DMS153 (cell line): ENCODE measurements at regions not wholly inside any gene's neighbourhood (a gene's known extent, or its start where the extent isn't known, plus 50 kb on each side); places are given as distances from the start of the nearest gene placed in this dataset.

Experiments used
- DNase-seq: peaks from one replicate; lab custom pipeline; 2025; lab: John Stamatoyannopoulos, UW

DNA sequence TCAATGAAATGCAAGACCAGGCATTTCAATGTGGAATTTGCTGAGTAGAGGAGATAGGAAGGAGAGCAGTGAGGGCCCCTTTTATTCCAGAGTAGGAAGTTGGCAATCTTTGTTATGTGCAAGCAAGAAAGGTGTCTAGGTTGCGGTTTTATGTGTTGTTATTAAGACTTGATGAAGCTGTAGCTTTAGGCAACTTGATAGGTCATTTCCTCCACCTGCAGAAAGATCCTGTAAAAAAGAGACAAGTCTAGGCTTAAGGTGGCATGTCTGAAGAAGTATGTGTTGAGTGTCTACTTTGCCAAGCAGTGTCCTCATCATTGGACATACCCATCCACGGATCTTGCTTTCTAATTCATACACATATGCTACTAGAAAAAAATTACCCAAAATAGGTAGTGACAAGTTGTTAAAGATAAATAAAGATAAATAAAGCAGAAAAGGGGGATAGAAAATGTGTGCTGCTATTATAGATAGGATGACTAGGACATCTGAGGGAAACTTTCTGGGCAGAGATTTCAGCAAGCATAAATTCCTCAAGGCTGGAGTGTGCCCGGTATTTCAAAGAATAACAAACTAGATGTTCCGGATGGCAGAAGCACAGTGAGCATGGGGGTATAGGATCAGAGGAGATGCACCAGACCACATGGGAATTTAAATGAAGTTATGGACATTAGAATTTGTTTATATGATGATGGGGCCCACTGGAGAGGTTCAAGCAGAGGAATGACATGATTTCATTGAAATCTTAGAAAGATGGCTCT is 335.0 kb downstream of the TGFB2 start:
- no peak for DNase-seq

DNA sequence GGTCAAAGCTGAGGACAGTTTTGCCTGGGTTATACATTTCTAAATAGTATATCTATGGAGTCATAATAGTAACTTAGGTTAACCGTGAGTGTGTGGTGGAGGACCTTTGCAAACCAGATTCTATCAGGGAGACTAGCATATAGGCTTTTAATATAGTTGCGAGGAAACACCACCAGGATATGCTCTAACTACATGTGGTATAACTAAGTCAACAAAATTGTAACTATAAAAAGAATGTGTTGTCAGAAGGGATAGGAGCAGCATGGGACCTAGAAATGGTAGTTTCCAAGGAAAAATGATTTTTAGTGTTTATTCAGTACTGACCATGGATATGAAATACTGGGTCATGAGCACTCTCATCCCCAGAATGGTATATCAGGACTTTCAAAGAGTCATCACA is 338.1 kb downstream of the TGFB2 start:
- DNase-seq = no peak

DNA sequence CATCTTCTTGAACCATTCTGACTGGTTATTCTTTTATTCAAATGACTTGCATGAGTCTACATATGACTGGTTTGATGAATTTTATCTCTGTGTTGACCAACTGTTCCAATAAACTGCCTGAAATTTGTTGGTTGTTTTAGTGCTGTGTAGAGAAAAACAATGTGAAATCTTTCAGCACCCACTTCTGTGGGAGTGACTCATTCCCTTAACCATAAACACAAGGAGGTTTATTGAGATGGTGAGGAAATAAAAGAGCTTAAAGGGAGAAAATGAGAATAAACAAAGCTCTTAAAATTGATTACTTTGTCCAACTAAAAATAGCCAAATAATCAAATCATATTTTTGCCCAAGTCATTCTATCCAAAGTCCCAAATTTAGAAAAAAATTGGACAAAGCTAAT is 341.1 kb downstream of the TGFB2 start:
- no peak for DNase-seq

DNA sequence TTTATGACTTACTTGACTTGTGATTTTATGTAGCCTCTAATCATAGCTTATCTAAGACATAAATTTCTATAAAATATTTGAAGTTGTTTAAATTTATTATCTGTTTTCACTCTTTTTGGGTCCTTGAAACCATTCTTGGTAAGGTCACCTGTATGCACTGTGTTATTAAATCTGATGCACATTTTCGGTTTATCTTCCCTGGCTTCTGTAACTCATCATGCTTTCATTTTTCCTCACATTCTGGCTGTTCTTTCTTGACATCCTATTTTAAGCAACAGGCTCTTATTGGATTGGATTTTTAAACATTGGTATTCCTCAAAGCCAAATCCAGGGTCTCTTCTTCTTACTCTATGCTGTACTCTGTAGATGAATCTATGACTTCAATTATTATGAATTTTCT is 341.6 kb downstream of the TGFB2 start:
- DNase-seq = no peak

DNA sequence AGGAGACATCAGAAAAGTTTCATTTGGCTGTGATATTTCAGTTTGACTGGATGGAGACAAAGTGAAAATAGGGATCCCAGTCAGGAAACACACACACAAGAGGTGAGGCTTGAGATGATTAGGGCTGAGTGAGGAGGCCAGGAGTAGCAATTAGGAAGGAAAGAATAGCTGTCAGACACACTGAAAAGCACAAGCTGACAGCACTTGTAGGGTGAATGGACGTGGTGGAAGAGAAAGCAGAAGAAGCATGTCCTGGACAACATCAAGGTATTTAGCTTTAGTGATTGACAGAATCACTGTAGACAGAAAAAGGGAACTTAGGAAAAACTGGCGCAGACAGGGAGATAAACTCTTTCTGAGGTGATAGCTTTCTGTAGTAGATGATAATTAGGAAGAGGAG is 347.7 kb downstream of the TGFB2 start:
- no peak for DNase-seq

DNA sequence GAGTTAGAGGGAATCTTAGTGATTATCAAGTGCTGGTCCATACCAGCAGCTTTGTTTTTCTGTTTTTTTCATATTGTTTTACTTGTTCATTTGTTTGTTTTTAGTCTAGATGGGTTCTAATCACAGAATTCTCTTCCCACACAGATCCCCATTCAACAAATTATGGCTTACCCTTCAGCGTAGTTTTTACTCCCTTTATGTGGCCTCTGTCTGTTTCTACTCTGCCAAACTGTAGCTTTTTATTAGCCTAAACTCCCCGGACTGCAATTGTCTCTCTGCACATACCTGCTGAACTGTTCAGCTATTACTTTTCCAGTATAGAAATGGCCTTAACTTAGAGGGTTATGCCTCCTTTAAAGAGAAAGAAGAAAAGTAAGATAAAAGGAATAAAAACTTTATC is 348.5 kb downstream of the TGFB2 start:
- DNase-seq = no peak

DNA sequence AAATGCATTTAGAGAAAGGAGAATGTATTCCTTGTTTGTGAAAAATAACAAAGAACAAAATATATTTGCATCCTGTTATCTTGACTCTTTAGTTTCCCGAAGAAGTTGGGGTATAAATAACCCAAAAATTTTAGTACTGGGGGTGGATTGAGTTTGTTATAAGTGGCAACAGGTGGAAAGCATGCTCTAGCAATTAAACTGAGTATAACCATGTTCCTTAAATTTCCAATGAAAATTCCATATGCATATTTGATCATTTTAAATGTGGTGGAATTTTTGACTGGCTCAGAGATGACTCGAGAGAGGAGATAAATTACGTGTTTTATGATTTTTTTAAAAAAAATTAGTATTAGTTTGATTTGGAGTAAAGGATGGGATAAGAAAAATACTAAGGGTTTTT is 348.9 kb downstream of the TGFB2 start:
- DNase-seq = no peak

DNA sequence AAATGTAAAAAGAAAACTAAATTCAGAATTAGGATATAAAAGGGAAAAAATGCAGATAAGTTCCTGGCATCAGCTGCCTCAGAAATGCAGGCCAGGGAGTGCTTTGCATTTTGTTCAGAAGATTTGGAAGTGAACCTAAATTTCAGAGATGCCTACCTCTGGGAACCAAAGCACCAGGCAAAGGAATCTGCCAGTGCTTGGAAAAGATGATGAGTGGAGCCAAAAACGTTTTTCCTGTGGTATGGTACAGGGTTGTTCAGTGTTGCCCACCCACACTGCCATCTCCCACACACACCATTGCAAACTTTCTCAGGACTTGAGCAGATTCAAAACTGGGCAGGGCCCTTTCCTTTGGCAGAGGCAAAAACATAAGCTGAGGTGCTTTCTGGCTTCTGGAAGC is 349.5 kb downstream of the TGFB2 start:
- DNase-seq = no peak

DNA sequence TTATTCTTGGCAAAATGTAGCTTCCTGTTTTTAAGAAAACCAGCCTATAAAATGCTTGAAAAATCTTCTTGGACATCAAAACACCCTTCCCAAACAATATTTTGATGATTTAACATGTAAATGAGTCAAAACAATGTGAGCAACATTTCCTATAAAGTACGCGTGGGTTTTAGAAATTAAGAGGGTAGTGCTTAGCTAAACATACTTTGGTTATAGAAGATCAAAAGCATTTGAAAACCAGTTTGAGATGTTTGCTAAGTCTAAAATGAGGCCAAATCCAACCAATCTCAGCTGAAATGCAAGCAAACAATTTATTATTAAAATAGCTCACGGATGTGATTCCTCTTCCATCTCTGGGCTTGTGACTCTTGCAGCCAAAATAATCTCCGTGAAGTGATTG is 350.4 kb downstream of the TGFB2 start:
- DNase-seq = no peak

DNA sequence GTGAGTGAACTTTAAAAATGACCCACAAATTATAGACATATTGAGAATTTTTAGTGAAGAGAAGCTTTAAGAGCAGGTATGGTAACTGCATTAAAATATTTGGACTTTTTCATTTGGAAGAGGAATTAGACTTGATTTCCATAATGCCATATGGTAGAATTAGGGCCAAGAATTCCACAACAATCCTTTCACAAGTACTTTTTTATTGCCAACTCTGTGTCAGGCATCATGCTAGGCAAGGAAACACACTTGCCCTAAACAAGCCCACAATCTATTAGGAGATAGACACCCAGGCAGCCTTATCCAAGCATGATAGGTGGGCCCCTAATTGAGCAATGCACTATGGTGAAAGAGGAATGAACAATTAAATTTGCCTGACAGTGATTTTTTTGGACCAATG is 353.0 kb downstream of the TGFB2 start:
- no peak for DNase-seq

DNA sequence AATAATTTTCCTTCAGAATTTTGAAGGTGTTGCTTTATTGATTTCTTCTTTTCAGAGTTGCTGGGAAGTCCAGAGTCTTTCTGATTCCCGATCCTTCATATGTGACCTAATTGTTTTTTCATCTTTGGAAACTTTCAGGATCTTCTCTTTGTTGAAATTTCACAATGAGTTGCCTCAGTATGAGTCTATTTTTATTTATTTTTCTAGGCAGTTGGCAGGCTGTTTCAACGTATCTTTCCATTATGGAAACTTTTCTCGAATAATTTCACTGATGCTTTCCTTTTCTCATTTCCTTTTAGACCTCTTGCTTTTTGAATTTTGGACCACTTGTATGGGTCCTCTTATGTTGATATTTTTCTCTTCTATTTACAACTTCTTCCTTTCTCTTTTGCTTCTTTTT is 354.3 kb downstream of the TGFB2 start:
- DNase-seq = no peak

DNA sequence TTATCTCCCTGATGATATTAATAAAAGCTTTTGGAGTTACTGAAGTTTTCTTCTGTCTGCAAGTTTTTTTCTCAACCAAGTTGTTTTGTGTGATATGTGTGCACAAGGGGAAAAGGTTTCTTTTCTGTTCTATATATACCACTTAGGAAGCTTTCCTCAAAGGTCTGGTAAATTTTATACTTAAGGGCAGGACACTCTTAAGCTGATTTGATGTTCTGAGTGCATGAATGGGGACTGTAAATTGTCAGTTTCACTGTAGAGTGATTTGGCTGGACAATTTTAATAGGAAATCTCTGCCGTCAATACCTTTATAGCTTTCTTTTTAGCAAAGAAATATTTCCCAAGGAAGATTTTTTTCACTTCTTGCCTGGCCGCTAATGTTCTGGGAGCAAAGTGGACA is 354.7 kb downstream of the TGFB2 start:
- DNase-seq = no peak

DNA sequence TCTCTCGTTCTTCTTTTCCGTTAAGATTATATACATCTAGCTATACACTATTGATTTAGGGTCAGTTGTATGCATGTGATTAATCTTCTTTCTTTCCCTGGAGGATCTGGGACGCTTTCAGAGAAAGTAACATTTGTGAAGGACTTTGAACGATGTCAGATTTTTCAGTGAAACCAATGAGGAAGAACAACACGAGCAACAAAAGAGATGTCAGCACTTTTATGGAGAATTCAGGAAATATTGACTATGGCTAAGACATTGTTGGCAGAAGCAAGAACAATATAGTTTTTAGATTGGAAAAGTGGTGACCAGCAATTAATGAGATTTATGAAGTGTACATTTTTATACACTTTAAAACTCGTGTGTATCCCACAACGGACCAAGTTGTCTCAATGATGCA is 355.5 kb downstream of the TGFB2 start:
- no peak for DNase-seq

DNA sequence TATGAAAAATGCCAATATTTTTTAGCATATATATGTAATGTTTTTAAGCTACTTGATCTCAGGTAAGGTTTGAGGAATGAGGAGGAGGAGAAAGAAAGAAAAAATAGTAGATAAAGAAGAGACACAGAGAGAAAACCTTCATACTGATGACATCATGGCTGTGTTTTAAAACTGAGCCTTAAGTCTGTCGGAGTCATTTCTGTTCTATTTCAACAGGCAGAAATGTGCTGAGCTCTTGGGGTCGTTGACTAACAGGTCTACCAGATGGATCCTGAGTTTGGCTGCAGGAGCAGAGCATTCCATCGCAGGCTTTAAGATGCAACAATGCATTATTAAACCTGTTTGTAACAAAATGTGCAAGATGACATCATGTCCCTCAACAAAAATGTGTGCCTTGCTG is 356.0 kb downstream of the TGFB2 start:
- DNase-seq = no peak

DNA sequence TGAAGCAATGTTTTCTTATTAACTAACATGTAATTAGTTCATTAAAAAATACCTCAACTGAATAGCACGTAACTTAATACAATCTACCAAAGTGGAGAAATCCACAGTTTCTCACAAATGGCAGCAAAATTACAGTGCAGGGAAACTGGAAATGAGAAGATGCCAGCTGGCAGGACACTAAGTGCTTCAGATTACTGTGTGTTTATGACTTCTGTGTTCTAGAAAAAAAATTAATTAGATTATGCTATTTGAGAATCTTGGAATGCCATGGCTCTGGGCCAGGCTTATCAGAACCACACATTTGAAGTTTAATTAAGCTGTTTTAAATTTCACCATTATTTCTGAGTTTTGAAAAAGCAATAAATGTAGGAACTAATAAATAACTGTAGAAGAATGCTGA is 357.6 kb downstream of the TGFB2 start:
- no peak for DNase-seq

DNA sequence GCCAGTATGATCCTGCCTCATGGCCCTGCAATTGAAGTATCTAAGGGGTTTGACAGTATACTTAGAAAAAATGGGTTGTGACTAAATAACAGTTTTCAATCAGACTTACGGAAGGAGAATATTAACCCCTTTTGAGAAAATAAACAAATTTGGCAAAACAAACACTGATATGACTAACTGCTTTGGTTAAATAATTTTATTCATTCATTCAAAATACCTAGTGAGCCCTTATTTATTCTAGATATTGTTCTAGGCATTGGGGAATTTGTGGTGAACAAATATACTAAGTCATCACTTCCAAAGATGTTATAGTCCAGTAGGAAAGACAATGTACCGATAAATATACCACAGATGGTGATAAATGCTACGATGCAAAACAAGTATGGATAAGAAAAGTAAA is 358.7 kb downstream of the TGFB2 start:
- DNase-seq = no peak

DNA sequence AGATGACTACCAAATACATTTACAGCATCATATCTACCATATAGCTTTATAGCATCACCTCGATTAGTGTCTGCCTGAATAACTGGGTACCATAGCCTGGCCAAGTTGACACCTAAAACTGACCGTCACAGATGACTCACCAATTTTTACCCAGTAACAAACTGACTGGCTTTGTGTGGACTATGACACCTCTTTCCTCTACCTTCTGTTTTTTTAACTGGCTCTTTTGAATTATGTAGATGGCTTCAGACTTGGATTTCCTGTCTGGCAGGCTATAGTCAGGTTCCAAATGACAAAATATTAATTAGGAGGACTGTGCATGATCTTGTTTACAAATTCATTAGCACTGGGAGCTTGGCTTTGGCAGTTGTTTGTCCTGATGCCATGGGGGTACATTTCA is 360.3 kb downstream of the TGFB2 start:
- DNase-seq = no peak

DNA sequence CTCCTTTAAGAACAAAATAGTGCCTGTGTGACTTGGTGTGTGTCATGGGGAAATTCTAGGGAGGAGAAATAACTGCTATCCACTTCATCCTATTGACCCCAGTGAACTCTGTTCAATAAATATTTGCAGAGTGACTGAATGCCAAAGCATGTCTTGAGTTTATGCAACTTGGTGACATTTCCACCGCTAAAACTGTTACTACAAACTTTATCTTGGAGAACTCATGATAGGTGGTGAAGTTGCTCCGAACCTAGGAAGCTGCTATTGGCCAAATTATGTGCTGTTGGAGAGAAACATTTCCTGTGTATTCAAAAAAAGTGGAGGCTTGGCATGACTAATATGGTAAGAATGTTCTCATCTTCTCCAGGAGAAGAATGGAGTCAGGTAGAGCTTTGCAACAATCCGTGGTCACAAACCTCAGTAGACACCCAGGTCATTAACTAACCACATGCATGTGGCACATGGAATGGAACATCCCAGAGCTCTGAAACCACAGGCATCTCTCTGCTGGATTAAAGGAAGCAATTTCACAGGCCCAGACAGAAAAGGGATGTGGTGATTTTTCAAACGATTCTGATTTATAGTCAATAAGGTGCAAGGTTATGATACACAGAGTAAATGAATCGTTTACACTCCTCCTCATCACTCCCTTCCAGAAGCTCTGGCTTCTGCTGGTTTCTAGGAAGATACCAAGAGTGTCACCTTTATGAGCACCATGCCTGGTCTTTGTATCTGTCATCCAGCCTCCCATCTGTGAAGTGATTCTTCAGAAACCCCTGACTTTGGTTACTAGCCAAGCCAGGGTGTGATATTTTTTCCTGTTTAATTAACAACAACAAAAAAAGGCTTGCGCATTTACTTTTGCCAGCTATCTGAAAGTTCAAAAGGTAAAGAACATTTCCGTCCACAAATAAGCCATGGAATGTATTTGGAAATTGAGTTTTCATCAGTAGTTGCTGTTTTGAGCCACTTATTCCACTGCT is 361.1 kb downstream of the TGFB2 start:
- DNase-seq = no peak

DNA sequence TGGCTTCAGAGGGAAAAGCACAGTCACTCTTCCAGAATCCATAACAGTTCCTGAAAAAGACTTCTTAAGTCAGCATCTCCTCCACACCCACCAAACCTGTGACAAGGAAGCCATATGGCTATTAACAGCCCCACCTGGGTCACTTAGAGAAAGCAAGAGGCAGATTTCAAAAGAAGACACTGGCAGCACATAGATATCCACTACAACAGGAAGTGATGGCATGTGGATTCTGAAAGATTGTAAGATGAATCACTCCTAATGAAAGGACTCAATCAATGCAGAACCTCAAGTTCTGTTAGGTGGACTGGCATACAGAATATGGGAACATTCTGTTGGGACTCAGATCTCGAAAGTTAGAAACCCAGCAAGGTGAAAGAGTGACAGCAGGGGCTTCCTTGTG is 365.9 kb downstream of the TGFB2 start:
- no peak for DNase-seq

DNA sequence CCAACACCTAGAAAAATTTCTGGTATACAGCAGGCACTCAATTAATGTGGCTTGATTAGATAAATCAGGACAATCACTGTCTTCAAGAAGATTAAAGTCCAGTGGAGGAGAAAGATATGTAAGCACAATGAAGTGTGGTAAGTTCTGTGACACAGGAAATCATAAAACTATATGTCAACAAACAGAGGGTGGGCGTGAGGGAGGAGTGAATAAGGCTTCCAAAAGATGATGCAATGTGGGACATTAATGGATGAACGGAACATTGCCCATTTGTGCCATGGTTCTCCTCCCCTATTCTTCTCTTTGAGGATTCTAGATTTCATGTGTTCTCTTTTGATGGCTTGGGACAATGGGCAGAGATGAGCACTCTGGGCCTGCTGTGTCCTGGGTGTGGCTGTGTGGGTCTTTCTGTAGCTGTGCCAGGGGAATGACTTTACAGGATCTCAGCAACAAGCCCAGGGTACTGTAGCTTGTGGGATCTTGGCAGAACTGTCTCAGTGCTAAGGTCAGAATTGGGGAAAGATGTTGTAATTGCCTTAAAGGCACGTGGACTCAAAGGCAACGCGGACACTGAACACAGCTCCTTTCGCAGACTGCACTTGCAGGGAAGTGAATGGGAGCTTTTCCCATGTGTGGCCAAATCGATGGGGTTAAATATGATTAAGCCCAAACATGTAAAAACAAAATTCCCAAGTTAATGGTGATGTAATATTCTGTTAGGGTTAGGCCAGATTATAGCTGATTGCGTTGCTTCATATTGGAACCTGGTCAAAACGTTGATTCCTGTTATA is 366.9 kb downstream of the TGFB2 start:
- no peak for DNase-seq

DNA sequence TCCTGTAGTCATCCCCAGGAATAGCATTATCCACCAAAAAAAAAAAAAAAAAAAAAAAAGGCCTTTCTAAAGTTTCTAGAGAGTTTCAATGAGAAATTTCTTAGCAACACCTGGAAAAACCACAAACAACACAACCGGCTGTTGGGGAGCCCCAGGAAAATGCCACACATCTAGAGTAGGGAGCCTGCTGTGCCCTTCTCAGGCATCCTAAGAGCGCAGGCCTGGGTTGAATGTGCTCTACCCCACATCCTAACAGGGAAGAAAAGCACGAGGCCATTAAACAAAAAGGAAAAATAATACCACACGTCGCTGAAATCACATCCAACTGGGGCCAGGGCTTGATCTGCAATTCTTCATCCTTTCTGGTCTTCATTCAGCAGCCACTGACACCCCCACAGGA is 367.5 kb downstream of the TGFB2 start:
- no peak for DNase-seq

DNA sequence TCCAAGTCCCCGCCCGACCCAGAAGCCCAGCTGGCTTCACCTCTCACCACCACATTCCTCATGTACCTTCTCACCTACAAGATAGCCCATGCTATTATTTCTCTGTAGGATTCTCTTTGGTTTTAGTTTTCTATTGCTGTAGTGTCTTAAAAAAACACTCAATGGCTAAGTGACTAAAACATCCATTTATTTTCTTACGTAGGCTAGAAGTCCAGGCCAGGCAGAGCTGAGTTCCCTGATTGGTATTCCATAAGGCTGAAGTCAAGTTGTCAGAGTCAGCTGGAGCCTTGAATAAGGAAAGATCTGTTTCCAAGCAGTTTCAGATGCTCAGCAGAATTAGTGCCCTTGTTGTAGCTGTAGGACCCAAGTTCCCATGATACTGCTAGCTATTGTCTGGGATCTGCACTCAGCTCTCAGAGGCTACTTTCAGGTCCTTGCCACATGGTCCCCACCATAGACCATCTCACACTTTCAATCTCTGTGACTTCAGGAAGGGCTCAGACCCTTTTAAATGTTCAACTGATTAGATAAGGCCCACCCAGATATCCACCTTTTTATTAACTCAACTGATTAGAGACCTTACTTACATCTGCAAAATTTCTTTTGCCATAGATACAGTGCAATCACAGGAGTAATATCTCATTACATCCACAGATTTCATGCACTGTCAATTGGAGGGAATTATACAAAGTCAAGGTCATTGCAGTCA is 371.0 kb downstream of the TGFB2 start:
- no peak for DNase-seq
